NCI-H748 (cell line): ENCODE measurements at regions not wholly inside any gene's neighbourhood (a gene's known extent, or its start where the extent isn't known, plus 50 kb on each side); places are given as distances from the start of the nearest gene placed in this dataset.
A peak's percentile ranks its signal among the peaks of the same experiment; 100 is the strongest.

ENCODE experiments used
- DNase-seq: peaks from one replicate; lab custom pipeline; 2025; ENCODE audit not compliant: unreplicated experiment; lab: John Stamatoyannopoulos, UW

DNA sequence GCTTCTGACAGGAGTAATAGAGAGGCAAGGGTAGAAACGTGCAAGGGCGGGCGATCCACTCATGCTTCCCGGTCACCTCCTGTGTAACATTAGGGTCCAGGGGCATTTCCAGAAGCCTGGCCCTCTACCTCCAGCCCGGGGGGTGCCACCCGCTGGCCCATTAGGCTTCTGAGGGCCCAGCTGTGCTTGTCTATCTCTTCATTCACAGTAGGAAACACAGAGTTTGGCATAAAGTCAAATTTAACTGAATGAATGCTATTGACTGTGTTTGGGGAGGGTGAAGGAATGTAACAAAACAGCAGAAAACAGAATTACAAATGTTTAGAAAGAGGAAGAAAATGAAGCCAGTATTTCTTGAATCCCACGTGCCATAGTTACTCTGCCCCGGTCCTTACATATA, 112.4 kb upstream of the SLC66A3 start:
- no peak for DNase-seq

DNA sequence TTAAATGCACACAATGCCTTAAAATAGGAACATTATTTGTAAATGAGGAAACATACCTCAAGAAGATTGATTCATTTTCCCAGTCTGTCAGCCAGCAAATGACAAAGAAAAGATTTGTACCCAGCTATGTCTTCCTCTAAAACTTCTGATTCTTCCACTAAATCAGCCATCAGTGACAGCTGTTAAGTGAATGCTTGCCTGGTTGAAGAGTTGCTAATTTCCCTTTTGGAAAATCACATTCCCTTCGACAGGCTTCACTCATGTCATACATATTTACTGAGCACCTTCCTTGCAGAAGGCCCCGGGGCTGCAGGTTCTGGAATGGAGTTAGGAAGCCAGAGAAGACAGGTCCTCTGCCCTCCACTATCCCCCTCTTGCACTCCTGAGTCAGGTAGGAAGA, 112.0 kb upstream of the SLC66A3 start:
- no peak for DNase-seq

DNA sequence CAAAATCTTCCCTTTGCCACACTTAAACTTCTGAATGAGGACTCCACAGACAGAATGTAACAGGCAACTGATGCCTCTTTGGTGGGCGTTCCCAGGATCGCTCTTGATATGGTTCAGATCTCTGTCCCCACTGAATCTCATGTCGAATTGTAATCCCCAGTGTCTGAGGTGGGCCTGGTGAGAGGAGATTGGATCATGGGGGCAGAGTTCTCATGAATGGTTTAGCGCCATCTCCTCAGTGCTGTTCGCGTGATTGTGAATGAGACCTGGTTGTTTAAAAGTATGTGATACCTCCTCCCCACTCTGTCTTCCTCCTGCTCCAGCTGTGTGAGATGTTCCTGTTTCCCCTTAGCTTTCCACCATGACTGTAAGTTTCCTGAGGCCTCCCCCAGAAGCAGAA, 111.1 kb upstream of the SLC66A3 start:
- DNase-seq = no peak

DNA sequence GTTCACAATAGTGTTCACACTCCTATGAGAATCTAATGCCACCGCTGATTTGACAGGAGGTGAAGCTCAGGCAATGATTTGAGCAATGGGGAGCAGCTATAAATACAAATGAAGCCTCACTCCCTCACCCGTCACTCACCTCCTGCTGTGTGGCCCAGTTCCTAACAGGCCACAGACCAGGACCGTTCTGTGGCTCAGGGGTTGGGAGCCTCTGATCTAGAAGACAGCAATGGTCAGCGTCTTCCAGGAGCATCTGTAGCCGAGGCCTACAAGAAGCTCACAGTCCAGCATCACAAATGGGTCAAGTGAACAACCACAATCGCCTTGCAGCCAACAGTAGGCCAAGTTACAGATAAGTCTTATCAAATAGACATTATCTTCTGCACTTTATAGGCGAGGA, 110.0 kb upstream of the SLC66A3 start:
- DNase-seq = no peak

DNA sequence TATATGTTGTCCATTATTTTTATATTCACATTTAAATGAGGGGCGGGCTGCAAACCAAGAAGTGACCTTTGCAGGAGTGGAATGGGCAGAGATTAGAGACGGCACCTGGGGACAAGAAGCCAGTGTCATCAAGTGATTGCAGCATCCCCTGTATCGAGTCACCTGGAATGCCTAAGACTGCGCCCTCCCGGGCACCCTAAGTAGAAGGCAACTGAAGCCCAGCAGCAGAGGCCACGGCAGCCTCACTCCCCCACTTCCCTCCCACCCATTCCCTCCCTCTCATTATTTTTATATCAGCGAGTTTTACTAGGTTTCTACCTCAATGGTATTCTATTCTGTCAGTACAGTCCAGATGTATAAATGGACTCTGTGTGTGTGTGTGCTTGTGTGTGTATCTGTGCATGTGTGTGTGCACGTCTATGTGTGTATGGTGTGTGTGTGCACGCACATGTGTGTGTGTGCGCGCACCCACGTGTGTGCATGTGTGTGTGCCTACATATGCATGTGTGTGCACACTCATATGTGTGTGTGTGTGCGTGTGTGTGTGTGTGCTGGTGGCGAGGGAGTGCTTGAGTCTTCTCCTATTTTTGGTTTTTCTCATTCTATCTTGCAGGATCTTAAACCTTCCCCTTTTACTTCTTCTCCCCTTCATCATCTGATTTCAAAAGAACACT, 106.8 kb upstream of the SLC66A3 start:
- DNase-seq = no peak

DNA sequence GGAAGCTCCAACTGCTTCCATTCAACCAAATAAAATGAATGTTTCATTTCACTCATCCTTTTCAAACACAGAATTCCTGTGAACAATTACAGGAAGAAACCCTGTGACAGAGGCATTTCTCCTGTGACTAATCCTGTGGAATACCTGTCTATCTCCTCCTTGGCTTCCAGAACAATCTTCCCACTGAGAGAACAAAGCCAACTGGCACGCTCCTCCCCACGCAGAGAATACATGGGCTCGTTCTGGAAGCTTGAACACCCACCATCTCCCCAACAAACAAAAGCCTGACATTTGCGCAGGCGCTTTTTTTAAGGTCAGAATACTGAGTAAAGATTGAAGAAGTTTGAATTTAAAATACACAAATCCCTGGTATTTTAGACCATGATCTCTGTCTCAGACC, 104.7 kb upstream of the SLC66A3 start:
- no peak for DNase-seq

DNA sequence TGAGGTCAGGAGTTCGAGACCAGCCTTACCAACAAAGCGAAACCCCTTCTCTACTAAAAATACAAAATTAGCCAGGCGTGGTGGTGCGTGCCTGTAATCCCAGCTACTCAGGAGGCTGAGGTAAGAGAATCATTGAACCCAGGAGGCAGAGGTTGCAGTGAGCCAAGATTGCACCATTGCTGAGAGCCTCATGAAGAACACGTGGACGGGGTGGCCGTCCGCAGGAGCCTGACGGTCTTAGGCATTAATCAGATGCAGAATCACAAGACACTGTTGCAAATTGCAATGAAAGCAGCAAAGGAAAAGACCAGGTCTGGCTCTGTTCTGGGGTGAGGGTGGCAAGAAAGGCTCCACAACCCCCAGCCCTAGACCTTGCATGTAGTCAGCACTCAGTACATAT, 104.0 kb upstream of the SLC66A3 start:
- no peak for DNase-seq

DNA sequence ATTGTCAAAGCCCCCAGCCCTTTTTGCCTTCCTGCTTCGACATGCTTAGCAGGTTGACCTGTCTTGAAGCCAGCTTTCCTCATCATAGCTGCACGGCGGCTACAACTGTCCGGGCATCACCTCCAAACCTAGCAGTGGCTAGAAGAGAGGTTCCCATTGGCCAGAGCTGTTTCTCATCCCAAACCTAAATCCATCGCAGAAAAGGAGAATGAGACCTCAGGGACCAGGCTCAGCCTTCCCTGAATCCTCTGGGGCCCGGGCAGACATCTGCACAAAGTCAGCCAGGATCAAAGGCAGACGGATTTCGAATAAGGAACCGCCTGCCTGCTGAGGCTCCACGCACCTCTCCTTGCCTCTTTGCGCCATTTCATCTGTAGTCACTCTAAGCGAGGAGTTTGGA, 101.7 kb upstream of the SLC66A3 start:
- no peak for DNase-seq

DNA sequence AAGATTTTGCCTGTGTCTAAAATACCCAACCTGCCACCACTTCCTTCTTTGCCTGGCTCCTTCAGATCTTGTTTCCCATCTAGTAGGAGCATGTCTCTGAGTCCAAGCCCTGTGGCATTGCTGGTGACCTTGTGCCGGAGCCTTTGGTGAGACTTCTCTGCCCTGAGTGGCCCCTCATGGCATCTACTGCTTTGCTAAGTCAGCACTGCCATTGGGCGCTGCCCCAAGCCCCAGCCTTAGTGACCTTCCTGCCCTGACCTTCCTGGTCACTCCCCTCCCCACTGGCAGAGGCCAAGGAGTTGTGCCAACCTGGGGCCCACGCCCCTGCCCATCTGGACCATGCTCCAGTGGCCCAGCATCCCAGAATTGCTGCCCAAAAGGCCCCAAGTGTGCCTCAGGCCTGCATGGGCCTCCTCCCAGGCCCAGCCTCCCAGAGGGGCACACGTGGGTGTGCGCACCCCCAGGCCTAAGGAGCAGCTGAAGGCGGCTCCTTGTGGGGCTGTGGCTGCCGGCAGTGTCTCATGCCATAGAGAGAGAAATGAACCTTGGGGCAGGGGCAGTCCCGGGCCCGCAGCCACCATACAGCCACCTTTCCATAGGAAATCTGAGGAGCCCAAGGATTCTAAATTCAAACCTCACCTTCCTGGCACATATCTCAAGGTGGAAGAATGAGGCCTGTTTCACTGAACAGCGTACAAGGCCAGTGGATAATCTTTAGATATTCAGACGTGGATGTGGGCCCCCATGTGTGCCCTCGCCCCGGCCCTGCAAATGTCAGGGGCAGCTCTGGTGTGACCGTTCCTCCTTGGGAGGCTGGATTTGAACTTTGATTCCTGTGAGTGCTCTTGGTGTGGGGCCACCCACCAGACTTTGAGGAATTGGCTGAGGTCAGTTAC, 100.2 kb upstream of the SLC66A3 start:
- DNase-seq = no peak

DNA sequence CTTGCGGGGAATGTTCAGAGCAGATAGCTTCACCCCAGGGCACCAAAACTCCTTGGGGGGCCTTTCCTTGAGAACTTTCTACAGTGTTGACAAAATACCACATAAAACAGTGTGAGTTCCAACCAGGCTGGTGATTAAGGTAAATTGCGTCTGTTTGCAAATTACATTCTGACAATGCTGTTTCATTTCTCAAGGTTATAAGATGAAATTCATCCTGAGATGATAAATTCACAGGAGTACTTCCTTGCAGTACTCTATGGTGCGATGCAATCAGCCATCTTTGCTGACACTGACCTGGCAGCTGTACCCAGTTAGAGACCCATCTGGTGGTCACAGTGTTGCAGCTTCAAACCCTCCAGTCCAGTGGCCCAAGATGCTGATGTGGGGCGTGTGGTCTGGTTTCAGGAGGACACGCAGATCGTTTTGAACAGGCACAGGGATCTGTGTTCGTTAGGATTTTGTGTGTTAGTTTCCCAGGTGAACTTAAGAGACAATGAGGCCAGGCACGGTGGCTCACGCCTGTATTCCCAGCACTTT, 99.5 kb upstream of the SLC66A3 start:
- no peak for DNase-seq

DNA sequence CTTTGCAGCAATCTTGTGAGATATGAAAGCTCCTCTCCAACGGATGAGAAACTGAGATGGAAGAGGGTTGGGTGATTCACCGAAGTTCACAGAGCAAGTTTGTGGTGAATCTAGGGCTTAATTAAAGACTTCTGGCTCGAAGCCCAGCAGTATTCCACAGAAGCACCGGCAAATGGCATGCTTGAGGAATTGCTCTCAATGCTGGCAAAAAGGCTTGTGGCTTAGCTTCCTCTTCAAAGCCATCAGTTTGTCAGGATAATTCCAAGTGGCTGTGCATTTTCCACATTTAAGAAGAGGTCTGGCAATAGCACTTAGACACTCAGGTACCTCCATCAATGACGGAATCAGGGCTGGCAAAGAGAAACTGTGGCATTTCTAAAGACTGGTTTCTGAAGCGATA, 98.7 kb upstream of the SLC66A3 start:
- DNase-seq = no peak

DNA sequence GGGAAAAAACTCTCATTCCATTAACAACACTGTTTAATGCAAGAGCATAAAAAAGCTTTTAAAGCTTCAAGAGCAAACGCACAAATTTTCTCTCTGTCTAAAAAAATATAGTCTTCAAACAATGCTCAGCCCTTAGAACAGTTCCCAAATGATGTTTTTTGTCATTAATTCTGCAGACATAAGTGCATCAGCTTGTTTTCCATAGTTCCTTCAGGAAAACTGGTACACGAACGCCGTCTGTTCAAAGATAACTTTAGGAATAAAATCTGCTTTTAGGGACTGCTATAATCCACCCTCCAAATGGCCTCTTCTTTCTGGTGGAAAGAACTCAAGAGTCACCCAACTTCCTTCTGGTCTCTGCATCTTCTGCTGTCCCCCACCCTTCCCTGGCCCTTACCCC, 98.2 kb upstream of the SLC66A3 start:
- no peak for DNase-seq

DNA sequence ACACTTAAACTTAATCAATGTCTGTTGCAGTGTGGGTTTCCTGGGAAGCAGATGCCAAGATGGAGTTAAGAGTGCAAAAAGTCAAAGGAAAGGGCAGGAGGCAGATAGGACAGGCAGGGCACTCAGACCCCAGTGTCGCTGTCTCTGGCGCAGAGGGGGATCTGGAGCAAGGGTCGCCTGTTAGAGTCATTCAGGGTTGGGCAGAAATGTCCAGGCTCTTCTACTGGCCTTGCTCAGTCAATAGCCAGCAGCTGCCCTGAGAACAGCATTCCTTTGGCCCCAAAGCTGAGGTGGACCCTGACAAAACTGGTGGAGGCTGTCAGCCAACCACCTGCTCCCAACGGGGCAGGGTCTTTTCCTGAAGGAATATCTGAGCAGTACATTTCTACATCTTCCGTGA, 97.1 kb upstream of the SLC66A3 start:
- DNase-seq = no peak

DNA sequence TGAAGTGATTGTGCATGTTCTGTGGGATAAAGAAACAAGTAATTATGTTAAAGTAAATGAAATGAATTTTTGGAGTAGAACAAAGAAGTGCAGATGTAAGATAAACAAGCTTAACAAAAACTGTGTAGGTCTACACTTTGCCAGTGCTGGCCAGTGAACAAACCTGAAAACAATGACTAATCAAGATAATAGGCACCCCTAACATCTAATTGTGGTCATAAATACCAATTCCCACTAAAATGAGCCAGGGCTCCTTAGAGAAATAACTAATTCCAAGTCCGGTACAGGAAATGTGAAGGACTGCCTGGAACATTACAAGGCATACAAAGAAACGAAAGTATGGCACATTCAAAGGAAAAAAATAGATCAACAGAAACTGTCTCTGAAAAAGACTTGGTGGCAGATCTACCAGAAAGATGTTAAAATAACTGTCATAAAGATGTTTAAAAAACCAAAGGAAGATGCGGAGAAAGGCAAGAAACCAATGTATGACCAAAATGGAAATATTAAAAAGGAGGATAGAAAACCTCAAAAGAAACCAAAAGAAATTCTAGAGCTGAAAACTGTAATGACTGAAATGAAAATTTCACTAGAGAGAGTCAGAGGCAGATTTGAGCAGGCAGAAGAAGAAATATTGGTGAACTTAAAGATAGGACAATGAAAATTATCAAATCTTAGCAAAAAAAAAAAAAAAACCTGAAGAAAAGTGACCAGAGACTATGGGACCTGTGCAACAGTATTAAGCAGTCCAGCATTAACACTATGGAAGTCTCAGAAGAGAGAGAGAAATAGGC, 94.7 kb upstream of the SLC66A3 start:
- DNase-seq = no peak

DNA sequence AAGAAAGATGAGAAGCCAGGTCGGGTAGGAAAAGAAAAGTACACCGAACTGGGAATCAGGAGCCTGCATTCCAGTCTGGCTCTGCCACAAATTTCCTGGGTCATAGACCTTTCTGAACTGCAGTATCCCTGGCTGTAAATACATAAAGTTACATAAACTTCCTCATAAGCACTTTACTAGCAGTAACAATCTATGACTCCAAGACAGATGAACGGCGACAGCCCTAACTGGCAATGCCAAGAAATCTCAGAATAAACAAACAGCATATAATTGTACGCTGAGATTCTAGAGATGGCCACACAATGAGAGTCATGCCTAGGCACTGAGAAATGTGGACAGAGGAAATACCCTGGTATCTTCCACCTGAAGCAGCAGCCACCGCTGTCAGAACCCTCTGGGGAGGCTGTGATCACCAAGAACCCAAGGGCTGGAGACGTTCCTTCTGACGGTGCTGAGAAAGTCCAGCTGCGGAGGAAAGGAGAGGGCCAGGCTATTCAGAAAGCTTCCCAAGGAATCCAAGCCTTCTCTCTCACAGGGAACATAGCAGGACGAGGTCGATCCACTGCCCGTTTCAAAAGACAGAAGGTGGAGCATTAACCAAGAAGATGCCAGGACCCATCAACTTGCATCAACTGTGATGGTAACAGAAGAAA, 89.3 kb upstream of the SLC66A3 start:
- DNase-seq = no peak

DNA sequence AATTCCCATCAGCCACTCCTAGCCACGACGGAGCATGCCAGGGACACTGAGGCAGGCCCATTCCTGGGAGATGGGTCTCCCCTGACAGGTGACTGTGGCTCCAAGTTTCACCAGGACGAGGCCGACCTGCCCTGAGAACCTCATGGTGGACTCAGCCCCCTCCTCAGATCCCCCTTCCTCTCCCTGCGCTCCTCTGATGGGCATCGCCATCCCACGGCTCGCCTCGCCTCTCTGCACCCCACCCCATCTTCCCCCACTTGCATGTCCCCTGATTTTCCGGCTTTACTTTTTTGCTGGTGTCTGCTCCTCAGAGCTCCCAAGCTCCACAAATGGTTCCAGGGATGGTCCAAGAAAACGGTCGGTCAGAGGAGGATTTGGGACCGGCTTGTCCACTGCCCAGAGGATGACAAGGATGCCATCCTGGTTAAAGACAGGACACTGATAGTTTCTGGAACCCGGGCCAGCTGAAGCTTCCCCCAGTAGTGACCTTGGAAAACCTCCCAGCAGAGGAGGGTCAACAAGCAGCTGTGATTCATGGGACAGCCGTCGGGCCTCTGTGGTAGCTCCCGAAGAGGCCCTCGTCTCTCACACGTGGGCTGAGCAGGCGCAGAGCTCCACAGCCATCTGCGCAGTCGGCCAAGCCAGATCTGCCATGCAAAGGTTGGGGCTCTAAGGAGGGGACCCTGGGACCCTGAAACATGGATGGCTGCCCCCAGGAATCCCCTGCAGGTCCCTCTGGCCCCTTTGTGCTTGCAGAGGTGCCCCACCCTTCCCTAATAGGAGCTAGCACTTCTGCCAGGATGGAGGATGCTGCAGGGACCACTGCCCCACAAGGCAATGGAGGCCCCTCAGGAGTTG, 87.8 kb upstream of the SLC66A3 start:
- DNase-seq = no peak

DNA sequence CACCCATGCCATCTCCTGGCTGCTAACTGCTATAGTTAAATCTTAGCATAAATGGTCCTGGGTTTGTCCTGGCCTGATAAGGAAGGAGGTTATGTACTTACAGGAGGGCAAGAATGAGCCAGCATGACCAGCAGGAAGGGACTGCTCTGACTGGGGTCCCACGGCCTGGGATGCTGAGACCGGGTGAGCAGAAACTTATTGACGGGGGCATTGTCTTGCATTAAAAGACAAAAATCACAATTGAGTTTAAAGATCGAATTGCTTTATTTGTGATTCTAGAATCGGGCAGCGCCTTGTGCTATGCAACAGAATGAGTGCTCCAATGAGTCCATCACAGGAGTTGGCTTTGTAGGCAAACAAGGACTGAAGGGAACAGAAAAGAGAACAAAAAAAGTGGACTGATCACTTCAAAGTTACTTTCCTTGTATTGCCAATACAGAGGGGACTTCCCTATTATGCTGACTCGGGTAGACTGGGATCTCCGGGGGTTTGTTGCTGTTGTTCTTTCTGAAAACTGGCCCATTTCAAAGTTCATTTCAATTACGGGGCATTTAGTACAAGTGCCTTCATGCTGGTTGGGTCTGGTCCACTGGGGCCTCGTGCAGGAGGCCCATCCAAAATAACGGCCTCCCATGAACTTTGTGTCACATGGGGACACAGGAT, 87.1 kb upstream of the SLC66A3 start:
- DNase-seq = peak; percentile 10

DNA sequence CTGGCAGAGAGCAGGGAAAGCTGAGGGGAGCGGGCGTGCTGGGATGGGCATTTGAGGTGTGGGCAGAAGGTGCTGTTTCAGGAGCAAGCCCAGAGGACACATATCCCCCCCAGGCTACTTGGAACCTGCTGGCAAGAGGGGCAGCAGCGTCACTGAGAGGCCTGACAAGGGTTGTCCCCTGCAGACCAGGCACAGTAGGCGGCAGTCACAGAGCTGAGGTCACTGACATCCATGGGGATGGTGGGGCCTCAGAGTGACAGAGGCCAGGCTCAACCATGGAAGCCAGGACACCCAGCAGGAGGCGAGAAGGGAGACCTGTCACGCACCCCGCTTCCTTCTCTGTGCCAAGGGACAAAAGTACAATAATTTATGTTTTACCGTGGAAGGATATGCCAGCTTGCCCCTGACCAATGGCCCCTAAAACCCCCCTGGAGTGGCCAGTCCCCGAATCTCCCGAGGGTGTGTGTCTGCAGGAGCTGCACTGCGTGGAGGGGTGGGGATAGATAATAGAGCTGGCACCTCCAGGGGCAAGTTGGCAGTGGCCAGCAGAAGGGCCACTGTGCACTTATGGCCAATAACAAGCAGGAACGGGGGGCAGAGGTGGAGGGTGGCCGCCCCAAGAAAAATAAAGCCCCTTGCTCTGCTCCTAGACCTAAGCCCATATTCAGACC, 86.3 kb upstream of the SLC66A3 start:
- DNase-seq = no peak

DNA sequence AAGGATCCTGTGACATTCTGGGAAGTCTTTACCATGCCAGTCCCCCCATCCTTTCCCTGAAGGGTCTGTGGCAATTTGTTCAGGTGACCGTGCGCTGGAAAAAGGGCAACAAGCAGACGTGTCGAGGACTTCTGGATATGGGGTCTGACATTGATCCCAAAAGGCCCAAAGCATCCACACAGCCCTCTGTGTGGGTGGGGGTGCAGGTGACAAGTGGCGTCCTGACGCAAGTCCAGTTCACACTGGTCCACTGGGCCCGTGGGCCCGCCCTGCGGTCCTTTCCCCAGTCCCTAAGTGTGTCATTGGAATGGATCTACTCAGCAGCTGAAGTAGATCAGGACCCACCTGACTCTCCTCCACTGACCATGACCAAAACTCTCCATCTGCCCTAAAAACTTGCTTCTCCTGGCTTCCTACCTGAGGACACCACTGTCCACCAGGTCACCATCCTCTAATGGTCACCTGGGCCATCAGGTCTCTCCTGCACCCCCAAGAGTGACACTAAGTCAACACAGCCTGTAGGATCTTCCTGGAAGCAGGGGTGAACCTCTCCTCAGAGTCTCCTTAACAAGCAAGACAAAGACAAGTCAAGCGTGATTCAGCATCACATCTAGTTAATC, 85.6 kb upstream of the SLC66A3 start:
- DNase-seq = no peak
